Trophoblast cell (in vitro differentiated cells and primary cell): ENCODE measurements at regions not wholly inside any gene's neighbourhood (a gene's known extent, or its start where the extent isn't known, plus 50 kb on each side); places are given as distances from the start of the nearest gene placed in this dataset.
A peak's percentile ranks its signal among the peaks of the same experiment; 100 is the strongest.

Experiments used
- DNase-seq, 2 donors: peaks; one replicate each; pipeline ENCODE4 v3.0.0-alpha.2; 2016
- H2AFZ ChIP-seq: 2 replicates; pipeline ENCODE4 v1.6.1; 2013; ENCODE audit warnings: low read length, moderate library complexity, mild to moderate bottlenecking; ENCODE audit not compliant: insufficient read depth, poor library complexity
- H2AK5ac ChIP-seq: 2 replicates; pipeline ENCODE4 v1.6.1; 2013; ENCODE audit warnings: mild to moderate bottlenecking, low read length
- H2BK120ac ChIP-seq: 2 replicates; pipeline ENCODE4 v1.6.1; 2013; ENCODE audit warnings: low read length, mild to moderate bottlenecking, moderate library complexity; ENCODE audit not compliant: insufficient read depth, poor library complexity
- H2BK12ac ChIP-seq: 2 replicates; pipeline ENCODE4 v1.6.1; 2013; ENCODE audit warnings: mild to moderate bottlenecking, low read length, moderate library complexity
- H2BK5ac ChIP-seq: 2 replicates; pipeline ENCODE4 v1.6.1; 2013; ENCODE audit warnings: low read length, low read depth, moderate library complexity, mild to moderate bottlenecking; ENCODE audit not compliant: poor library complexity
- H3K14ac ChIP-seq: 2 replicates; pipeline ENCODE4 v1.6.1; 2013; ENCODE audit warnings: mild to moderate bottlenecking, low read length
- H3K18ac ChIP-seq: 2 replicates; pipeline ENCODE4 v1.6.1; 2013; ENCODE audit warnings: mild to moderate bottlenecking, low read length
- H3K23ac ChIP-seq: 2 replicates; pipeline ENCODE4 v1.6.1; 2013; ENCODE audit warnings: low read length
- H3K27ac ChIP-seq: 2 replicates; pipeline ENCODE4 v1.5.1; 2013; ENCODE audit warnings: low read depth, mild to moderate bottlenecking, inconsistent platforms, low read length, moderate library complexity
- H3K27me3 ChIP-seq: 2 replicates; pipeline ENCODE4 v1.6.1; 2013; ENCODE audit warnings: inconsistent platforms, mild to moderate bottlenecking, low read length, moderate library complexity; ENCODE audit not compliant: insufficient read depth
- H3K36me3 ChIP-seq, 2 experiments: 1 replicate in 1 of 2; 2 replicates in 1 of 2; pipeline ENCODE4 v1.6.1; 2013; ENCODE audit warnings: low read length in 2 of 2, mild to moderate bottlenecking in 2 of 2, moderate library complexity in 1 of 2; ENCODE audit not compliant: insufficient read depth in 2 of 2, control insufficient read depth in 1 of 2
- H3K4ac ChIP-seq: 2 replicates; pipeline ENCODE4 v1.6.1; 2013; ENCODE audit warnings: low read depth, mild to moderate bottlenecking, low read length, moderate library complexity
- H3K4me1 ChIP-seq, 2 experiments: 1 replicate in 1 of 2; 2 replicates in 1 of 2; pipeline ENCODE4 v1.6.1; 2013; ENCODE audit warnings: low read length in 2 of 2, mild to moderate bottlenecking in 2 of 2, moderate library complexity in 1 of 2; ENCODE audit not compliant: insufficient read depth in 2 of 2, control insufficient read depth in 1 of 2
- H3K4me2 ChIP-seq: 2 replicates; pipeline ENCODE4 v1.6.1; 2013; ENCODE audit warnings: inconsistent platforms, mild to moderate bottlenecking, low read length, moderate library complexity
- H3K4me3 ChIP-seq: 2 replicates; pipeline ENCODE4 v1.5.1; 2013; ENCODE audit warnings: mild to moderate bottlenecking, low read depth, low read length, inconsistent platforms
- H3K79me1 ChIP-seq: one replicate; pipeline ENCODE4 v1.6.1; 2013; ENCODE audit warnings: low read length
- H3K79me2 ChIP-seq: 2 replicates; pipeline ENCODE4 v1.6.1; 2013; ENCODE audit warnings: low read length, mild to moderate bottlenecking; ENCODE audit not compliant: control insufficient read depth, insufficient read depth, poor library complexity
- H3K9ac ChIP-seq: 2 replicates; pipeline ENCODE4 v1.6.1; 2013; ENCODE audit warnings: mild to moderate bottlenecking, low read length
- H3K9me3 ChIP-seq: 2 replicates; pipeline ENCODE4 v1.6.1; 2013; ENCODE audit warnings: low read depth, mild to moderate bottlenecking, control low read depth, inconsistent platforms, low read length; ENCODE audit not compliant: insufficient read depth
- H4K12ac ChIP-seq: 2 replicates; pipeline ENCODE4 v1.6.1; 2013; ENCODE audit warnings: low read depth, mild to moderate bottlenecking, low read length, moderate library complexity
- H4K8ac ChIP-seq: 2 replicates; pipeline ENCODE4 v1.6.1; 2013; ENCODE audit warnings: low read depth, mild to moderate bottlenecking, low read length, moderate library complexity
- H4K91ac ChIP-seq: one replicate; pipeline ENCODE4 v1.6.1; 2013; ENCODE audit warnings: low read depth, mild to moderate bottlenecking, low read length, moderate library complexity
- WGBS: extraction: QIAGEN DNeasy Blood & Tissue Kit; methylation state at CpG from one replicate; pipeline ENCODE4 v1.1.7; 2013; ENCODE audit warnings: missing lambda C conversion rate; ENCODE audit not compliant: insufficient read length, insufficient coverage; ENCODE audit errors: extremely low coverage; 5-methylcytosine and 5-hydroxymethylcytosine counted together

GRCh38 chr13:105509981-105510762, 1025.3 kb downstream of the EFNB2 start:
- H3K9me3 ChIP-seq, result no peaks in the 10 kb centered on the region
- no peak overlapping the region for H3K4ac ChIP-seq
- DNase-seq, result no peak
- no peak overlapping the region for H2BK12ac ChIP-seq
- no peaks in the 10 kb centered on the region for H3K79me2 ChIP-seq
- no peak overlapping the region for H4K12ac ChIP-seq
- H3K23ac ChIP-seq, result no peak overlapping the region
- no peak overlapping the region for H2BK120ac ChIP-seq
- H3K36me3 ChIP-seq, result no peaks in the 10 kb centered on the region
- H3K4me2 ChIP-seq, result no peak overlapping the region
- H3K79me1 ChIP-seq, result no peaks in the 10 kb centered on the region
- H3K14ac ChIP-seq, result no peak overlapping the region
- H3K18ac ChIP-seq, result no peak overlapping the region
- WGBS, result no CpG with 5 or more reads among the region's 7 CpGs
- H3K27me3 ChIP-seq, result no peaks in the 10 kb centered on the region
- no peak overlapping the region for H4K91ac ChIP-seq
- H2AFZ ChIP-seq, result no peak overlapping the region
- no peaks in the 10 kb centered on the region for H3K4me1 ChIP-seq
- H3K4me3 ChIP-seq, result no peak overlapping the region
- no peak overlapping the region for H3K27ac ChIP-seq
- no peak overlapping the region for H2BK5ac ChIP-seq
- H2AK5ac ChIP-seq, result no peak overlapping the region
- no peak overlapping the region for H4K8ac ChIP-seq
- H3K9ac ChIP-seq, result no peak overlapping the region

DNA sequence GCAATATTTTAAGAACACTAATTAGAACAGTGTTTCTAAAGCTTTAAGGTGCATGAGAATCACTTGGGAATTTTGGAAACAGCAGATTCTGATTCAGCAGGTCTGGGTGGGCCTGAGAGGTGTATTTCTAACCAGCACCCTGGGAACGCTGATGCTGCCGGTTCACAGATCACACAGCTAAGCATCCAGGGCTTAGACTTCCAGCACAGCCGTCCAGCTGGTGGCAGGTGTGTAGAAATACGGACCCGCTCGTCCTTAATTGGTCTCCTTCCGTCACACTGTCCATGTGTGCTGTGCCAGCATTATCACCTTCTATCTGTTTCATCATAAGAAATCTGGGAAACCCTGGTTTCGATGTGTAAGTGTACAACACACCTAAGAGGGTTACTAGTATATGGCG, 1029.0 kb downstream of the EFNB2 start:
- H3K14ac ChIP-seq, result no peak overlapping the region
- no peaks in the 10 kb centered on the region for H3K79me1 ChIP-seq
- no peak overlapping the region for H3K4me2 ChIP-seq
- no peak overlapping the region for H2BK12ac ChIP-seq
- WGBS, result no CpG with 5 or more reads among the region's 9 CpGs
- no peak for DNase-seq
- no peaks in the 10 kb centered on the region for H3K79me2 ChIP-seq
- H3K23ac ChIP-seq, result no peak overlapping the region
- no peak overlapping the region for H3K27ac ChIP-seq
- no peak overlapping the region for H4K12ac ChIP-seq
- H3K27me3 ChIP-seq, result no peaks in the 10 kb centered on the region
- H2BK120ac ChIP-seq, result no peak overlapping the region
- H3K4me1 ChIP-seq, result no peaks in the 10 kb centered on the region
- H2AK5ac ChIP-seq, result no peak overlapping the region
- H3K18ac ChIP-seq, result no peak overlapping the region
- no peak overlapping the region for H3K4ac ChIP-seq
- no peaks in the 10 kb centered on the region for H3K36me3 ChIP-seq
- no peak overlapping the region for H3K4me3 ChIP-seq
- no peak overlapping the region for H2BK5ac ChIP-seq
- H4K8ac ChIP-seq, result no peak overlapping the region
- H4K91ac ChIP-seq, result no peak overlapping the region
- H3K9me3 ChIP-seq, result no peaks in the 10 kb centered on the region
- no peak overlapping the region for H3K9ac ChIP-seq
- no peak overlapping the region for H2AFZ ChIP-seq

DNA sequence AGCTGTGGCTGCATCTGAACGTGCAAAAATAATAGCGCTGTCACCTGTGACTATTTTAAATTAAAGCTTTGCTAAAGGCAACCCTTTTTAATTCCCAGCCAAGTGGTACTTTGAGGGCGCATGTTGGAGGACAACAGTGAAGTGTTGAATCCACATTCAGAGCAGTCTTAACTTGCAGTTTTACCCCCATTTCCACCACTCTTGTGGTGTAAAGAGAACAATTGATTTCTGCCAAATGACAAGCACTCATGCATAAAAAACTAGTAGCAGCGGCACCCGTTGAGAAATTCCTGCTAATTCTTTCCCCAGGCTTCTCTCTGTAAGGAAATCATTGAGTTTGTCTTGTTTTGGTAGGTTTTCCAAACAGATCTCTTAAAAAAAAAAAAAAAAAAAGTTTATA, 1033.3 kb downstream of the EFNB2 start:
- H2AFZ ChIP-seq, result no peak overlapping the region
- H4K8ac ChIP-seq, result no peak overlapping the region
- no peaks in the 10 kb centered on the region for H3K79me1 ChIP-seq
- no peak overlapping the region for H2BK5ac ChIP-seq
- no peak overlapping the region for H2BK12ac ChIP-seq
- no peak overlapping the region for H2BK120ac ChIP-seq
- no peaks in the 10 kb centered on the region for H3K4me1 ChIP-seq
- H3K18ac ChIP-seq, result no peak overlapping the region
- H3K4me3 ChIP-seq, result no peak overlapping the region
- no peaks in the 10 kb centered on the region for H3K27me3 ChIP-seq
- no peak for DNase-seq
- H2AK5ac ChIP-seq, result no peak overlapping the region
- H3K9ac ChIP-seq, result no peak overlapping the region
- no peak overlapping the region for H3K4ac ChIP-seq
- no CpG with 5 or more reads among the region's 5 CpGs for WGBS
- no peak overlapping the region for H4K12ac ChIP-seq
- no peaks in the 10 kb centered on the region for H3K79me2 ChIP-seq
- H3K14ac ChIP-seq, result no peak overlapping the region
- no peak overlapping the region for H3K23ac ChIP-seq
- H3K27ac ChIP-seq, result no peak overlapping the region
- no peaks in the 10 kb centered on the region for H3K9me3 ChIP-seq
- no peak overlapping the region for H3K4me2 ChIP-seq
- H4K91ac ChIP-seq, result no peak overlapping the region
- no peaks in the 10 kb centered on the region for H3K36me3 ChIP-seq

GRCh38 chr13:105497597-105497996, 1037.9 kb downstream of the EFNB2 start:
- H3K79me1 ChIP-seq, result no peaks in the 10 kb centered on the region
- H3K9me3 ChIP-seq, result no peaks in the 10 kb centered on the region
- H4K8ac ChIP-seq, result no peak overlapping the region
- H4K91ac ChIP-seq, result no peak overlapping the region
- no peaks in the 10 kb centered on the region for H3K36me3 ChIP-seq
- no peak overlapping the region for H3K14ac ChIP-seq
- H3K79me2 ChIP-seq, result no peaks in the 10 kb centered on the region
- H3K4ac ChIP-seq, result no peak overlapping the region
- H2AK5ac ChIP-seq, result no peak overlapping the region
- H3K4me3 ChIP-seq, result no peak overlapping the region
- no peak overlapping the region for H3K4me2 ChIP-seq
- H3K4me1 ChIP-seq, result peaks cover 0 to 5% of the 10 kb centered on the region in 2 experiments
- no peak overlapping the region for H2BK5ac ChIP-seq
- peak; percentile 12 to 49 for DNase-seq
- H4K12ac ChIP-seq, result no peak overlapping the region
- WGBS, result no CpG with 5 or more reads among the region's 3 CpGs
- no peaks in the 10 kb centered on the region for H3K27me3 ChIP-seq
- H3K23ac ChIP-seq, result no peak overlapping the region
- H2BK120ac ChIP-seq, result no peak overlapping the region
- no peak overlapping the region for H2AFZ ChIP-seq
- H3K18ac ChIP-seq, result no peak overlapping the region
- H3K9ac ChIP-seq, result no peak overlapping the region
- H2BK12ac ChIP-seq, result no peak overlapping the region
- no peak overlapping the region for H3K27ac ChIP-seq
